DND-41 (cell line): ENCODE measurements at regions not wholly inside any gene's neighbourhood (a gene's known extent, or its start where the extent isn't known, plus 50 kb on each side); places are given as distances from the start of the nearest gene placed in this dataset.

Experiments
- CTCF ChIP-seq: IDR thresholded peaks from 2 replicates; pipeline ENCODE4 v1.5.1; 2012; ENCODE audit warnings: borderline replicate concordance, low read length, moderate library complexity, mild to moderate bottlenecking; ENCODE audit not compliant: poor library complexity, severe bottlenecking; ENCODE audit errors: extremely low read depth
- EZH2 ChIP-seq: IDR thresholded peaks from 3 replicates; pipeline ENCODE4 v1.6.1; 2012; ENCODE audit warnings: borderline replicate concordance, low read depth, mild to moderate bottlenecking, moderate library complexity, low read length, inconsistent platforms; ENCODE audit not compliant: severe bottlenecking

- TF ChIP-seq CTCF (no peak), EZH2 (no peak)
These were observed 191.3 kb downstream of the ALG10B start for GRCh38 chr12:38507839-38508238.
